ENCODE measurements at regions not wholly inside any gene's neighbourhood (a gene's known extent, or its start where the extent isn't known, plus 50 kb on each side); places are given as distances from the start of the nearest gene placed in this dataset.
A peak's percentile ranks its signal among the peaks of the same experiment; 100 is the strongest.

DNA sequence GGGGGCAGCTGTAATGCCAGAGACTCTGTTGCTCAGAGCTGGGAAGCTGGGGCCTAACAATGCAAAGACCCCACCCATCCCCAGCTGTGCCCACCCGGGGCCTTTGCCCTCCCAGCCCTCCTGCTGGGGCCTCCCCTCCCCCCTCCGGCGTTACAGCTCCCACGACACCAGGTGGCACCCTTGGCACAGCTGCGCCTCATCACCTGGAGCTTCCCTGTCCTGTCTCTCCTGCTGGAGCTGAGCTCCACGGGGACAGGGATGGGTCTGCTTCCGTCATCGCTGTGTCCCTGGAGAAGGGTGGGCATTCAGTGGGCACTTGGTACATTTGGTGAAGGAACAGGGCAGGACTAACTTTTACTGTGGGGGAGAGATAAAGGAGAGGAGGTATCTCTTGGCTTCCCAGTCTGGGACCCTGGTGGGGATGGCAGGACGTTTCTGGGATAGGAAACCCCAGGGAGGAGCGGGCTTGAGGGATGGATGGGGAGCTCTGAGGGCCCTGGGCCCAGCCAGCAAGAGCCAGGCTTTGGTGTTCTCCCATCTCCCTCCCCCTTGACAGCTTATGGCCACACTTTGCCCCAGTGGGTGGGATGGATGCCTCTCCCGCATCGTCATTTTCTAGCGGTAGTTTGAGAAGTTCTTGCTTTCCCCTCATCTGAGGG, 453.2 kb downstream of the PTPRU start:
- H3K4me2 ChIP-seq (ENCODE audit: control insufficient read depth, extremely low read depth, insufficient read depth, low read depth, low read length): no peak overlapping the region
- dilution Hi-C loops (cut with MboI; ENCODE audit: extremely low pct_ligation_motif_present, low sequenced_read_pairs): loop anchor here (10.0 kb wide), 1 partner anchor 175 kb away; no protein-coding TSS in a partner anchor

DNA sequence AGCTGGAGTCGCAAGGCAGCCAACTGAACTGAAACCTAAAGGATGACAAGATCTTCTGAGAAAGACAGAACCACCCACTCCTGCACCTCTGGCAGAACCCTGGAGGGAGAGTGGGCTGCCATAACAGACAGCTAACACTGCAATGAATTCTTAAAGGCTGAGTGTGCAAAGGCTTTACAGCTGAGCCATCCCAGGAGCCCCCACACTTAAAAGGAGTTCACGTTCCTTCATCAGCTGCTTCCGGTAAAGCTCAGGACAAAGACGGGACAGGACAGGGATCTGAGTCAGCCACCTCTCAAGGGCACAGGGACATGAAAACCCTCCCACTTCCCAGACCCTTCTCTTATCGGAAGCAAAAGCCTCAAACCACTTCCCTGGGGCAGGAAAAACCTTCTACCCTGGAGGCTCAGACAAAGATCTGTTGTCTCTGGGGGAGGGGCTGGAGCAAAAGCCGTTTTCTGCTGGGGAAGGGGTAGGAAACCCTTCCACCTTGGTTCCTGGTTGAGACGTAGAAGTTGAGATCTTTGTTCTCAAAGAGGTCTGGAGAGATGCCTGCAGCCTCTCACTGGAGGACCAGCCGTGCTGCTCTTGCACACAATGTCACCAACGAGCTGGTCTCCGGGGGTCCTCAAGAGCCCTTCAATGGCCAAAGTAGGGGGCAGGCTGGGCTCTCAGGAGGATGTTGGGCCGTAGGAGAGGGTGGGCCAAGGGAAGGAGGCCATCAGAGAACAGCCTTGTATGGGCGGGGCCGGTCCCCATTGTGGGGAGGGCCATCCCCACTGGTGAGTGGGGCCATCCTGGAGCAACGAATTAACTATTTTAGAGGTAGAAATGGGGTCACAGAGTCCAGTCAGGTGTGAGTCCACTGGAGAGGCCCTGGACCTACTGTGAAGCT, 452.4 kb downstream of the PTPRU start:
- H2AFZ ChIP-seq (ENCODE audit: control insufficient read depth, low read length): no peak overlapping the region
- DNase-seq (ENCODE audit: low read depth, low spot score) (no peak), FAIRE-seq (peak; percentile 69)
- H3K9me1 ChIP-seq (ENCODE audit: control insufficient read depth, extremely low read depth, insufficient read depth, low read length): no peaks in the 10 kb centered on the region
- dilution Hi-C loops (cut with MboI; ENCODE audit: extremely low pct_ligation_motif_present, low sequenced_read_pairs): loop anchor here (10.0 kb wide), 1 partner anchor 174 kb away; no protein-coding TSS in a partner anchor
- H3K4me2 ChIP-seq (ENCODE audit: control insufficient read depth, extremely low read depth, insufficient read depth, low read depth, low read length): peak overlapping the region; percentile 65
- no peak for TF ChIP-seq EZH2 (IDR thresholded peaks at IDR 0.05; ENCODE audit: low read length)
- TF ChIP-seq, protein P1, sequence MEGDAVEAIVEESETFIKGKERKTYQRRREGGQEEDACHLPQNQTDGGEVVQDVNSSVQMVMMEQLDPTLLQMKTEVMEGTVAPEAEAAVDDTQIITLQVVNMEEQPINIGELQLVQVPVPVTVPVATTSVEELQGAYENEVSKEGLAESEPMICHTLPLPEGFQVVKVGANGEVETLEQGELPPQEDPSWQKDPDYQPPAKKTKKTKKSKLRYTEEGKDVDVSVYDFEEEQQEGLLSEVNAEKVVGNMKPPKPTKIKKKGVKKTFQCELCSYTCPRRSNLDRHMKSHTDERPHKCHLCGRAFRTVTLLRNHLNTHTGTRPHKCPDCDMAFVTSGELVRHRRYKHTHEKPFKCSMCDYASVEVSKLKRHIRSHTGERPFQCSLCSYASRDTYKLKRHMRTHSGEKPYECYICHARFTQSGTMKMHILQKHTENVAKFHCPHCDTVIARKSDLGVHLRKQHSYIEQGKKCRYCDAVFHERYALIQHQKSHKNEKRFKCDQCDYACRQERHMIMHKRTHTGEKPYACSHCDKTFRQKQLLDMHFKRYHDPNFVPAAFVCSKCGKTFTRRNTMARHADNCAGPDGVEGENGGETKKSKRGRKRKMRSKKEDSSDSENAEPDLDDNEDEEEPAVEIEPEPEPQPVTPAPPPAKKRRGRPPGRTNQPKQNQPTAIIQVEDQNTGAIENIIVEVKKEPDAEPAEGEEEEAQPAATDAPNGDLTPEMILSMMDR (optimal IDR thresholded peaks at IDR 0.05 in 1 of 3, IDR thresholded peaks at IDR 0.05 in 1 of 3, conservative IDR thresholded peaks at IDR 0.05 in 1 of 3; ENCODE audit: extremely low read depth in 1 of 3, insufficient read depth in 2 of 3, low read length in 3 of 3): no peak
- H3K9me3 ChIP-seq (ENCODE audit: control insufficient read depth, low read depth, low read length): no peaks in the 10 kb centered on the region
- peaks cover 14% of the 10 kb centered on the region for H3K27me3 ChIP-seq (ENCODE audit: control insufficient read depth, extremely low read depth, insufficient read depth, low read length)
- H4K20me1 ChIP-seq (ENCODE audit: control insufficient read depth, extremely low read depth, insufficient read depth, low read length): no peaks in the 10 kb centered on the region
- no peak overlapping the region for H3K27ac ChIP-seq (ENCODE audit: control insufficient read depth, insufficient read depth, low read length)
- H3K4me3 ChIP-seq (ENCODE audit: control insufficient read depth in 2 of 3, extremely low read depth in 1 of 3, insufficient read depth in 2 of 3, low read depth in 1 of 3, low read length in 3 of 3): no peak overlapping the region
- H3K9ac ChIP-seq (ENCODE audit: control insufficient read depth, extremely low read depth, insufficient read depth, low read length): no peak overlapping the region
- H3K79me2 ChIP-seq (ENCODE audit: control insufficient read depth, insufficient read depth, low read length): no peaks in the 10 kb centered on the region
- peaks cover 23% of the 10 kb centered on the region for H3K4me1 ChIP-seq (ENCODE audit: control insufficient read depth, extremely low read depth, insufficient read depth, low read length)
- no peaks in the 10 kb centered on the region for H3K36me3 ChIP-seq (ENCODE audit: control insufficient read depth in 2 of 2, extremely low read depth in 1 of 2, insufficient read depth in 2 of 2, low read length in 2 of 2)

More for the DNA sequence above, 453.2 kb downstream of the PTPRU start:
- Histone ChIP-seq H3K4me3 (ENCODE audit: control insufficient read depth in 2 of 3, extremely low read depth in 1 of 3, insufficient read depth in 2 of 3, low read depth in 1 of 3, low read length in 3 of 3) (no peak overlapping the region), H3K9me1 (ENCODE audit: control insufficient read depth, extremely low read depth, insufficient read depth, low read length) (no peaks in the 10 kb centered on the region), H3K36me3 (ENCODE audit: control insufficient read depth in 2 of 2, extremely low read depth in 1 of 2, insufficient read depth in 2 of 2, low read length in 2 of 2) (no peaks in the 10 kb centered on the region), H3K9me3 (ENCODE audit: control insufficient read depth, low read depth, low read length) (no peaks in the 10 kb centered on the region), H3K27me3 (ENCODE audit: control insufficient read depth, extremely low read depth, insufficient read depth, low read length) (peaks cover 14% of the 10 kb centered on the region), H3K79me2 (ENCODE audit: control insufficient read depth, insufficient read depth, low read length) (no peaks in the 10 kb centered on the region), H3K27ac (ENCODE audit: control insufficient read depth, insufficient read depth, low read length) (no peak overlapping the region), H3K9ac (ENCODE audit: control insufficient read depth, extremely low read depth, insufficient read depth, low read length) (no peak overlapping the region), H4K20me1 (ENCODE audit: control insufficient read depth, extremely low read depth, insufficient read depth, low read length) (no peaks in the 10 kb centered on the region), H2AFZ (ENCODE audit: control insufficient read depth, low read length) (no peak overlapping the region), H3K4me1 (ENCODE audit: control insufficient read depth, extremely low read depth, insufficient read depth, low read length) (peaks cover 23% of the 10 kb centered on the region)
- TF ChIP-seq, protein P1 (optimal IDR thresholded peaks at IDR 0.05 in 1 of 3, IDR thresholded peaks at IDR 0.05 in 1 of 3, conservative IDR thresholded peaks at IDR 0.05 in 1 of 3; ENCODE audit: extremely low read depth in 1 of 3, insufficient read depth in 2 of 3, low read length in 3 of 3): peak in 2 of 3 experiments; percentile 42 to 61
- no peak for TF ChIP-seq EZH2 (IDR thresholded peaks at IDR 0.05; ENCODE audit: low read length)
- no peak for FAIRE-seq
- DNase-seq (ENCODE audit: low read depth, low spot score): no peak

All from keratinocyte (primary cell).